ENCODE measurements at regions not wholly inside any gene's neighbourhood (a gene's known extent, or its start where the extent isn't known, plus 50 kb on each side); places are given as distances from the start of the nearest gene placed in this dataset.

DNA sequence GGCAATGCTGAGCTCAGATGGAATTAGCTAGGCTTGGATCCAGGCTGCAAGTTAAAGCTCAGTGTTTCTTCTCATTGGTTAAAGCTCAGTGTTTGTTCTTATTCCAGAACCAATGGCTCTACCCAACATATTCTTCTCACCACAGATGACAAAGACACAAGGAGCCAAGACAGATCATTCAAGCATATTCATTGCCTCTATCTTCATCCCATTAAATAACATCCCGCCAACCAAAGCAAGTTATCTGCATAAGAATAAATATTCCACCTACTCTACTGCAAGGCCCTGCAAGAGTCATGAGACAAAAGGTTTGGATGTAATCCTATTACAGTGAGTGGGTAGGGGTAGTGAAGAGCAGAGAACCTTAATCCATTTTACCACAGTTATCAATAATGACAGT is 766.5 kb downstream of the C4orf33 start:
- TF ChIP-seq, protein P1, sequence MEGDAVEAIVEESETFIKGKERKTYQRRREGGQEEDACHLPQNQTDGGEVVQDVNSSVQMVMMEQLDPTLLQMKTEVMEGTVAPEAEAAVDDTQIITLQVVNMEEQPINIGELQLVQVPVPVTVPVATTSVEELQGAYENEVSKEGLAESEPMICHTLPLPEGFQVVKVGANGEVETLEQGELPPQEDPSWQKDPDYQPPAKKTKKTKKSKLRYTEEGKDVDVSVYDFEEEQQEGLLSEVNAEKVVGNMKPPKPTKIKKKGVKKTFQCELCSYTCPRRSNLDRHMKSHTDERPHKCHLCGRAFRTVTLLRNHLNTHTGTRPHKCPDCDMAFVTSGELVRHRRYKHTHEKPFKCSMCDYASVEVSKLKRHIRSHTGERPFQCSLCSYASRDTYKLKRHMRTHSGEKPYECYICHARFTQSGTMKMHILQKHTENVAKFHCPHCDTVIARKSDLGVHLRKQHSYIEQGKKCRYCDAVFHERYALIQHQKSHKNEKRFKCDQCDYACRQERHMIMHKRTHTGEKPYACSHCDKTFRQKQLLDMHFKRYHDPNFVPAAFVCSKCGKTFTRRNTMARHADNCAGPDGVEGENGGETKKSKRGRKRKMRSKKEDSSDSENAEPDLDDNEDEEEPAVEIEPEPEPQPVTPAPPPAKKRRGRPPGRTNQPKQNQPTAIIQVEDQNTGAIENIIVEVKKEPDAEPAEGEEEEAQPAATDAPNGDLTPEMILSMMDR (IDR thresholded peaks at IDR 0.05; ENCODE audit: insufficient read depth, low read length, poor library complexity, severe bottlenecking) = no peak
- H3K27me3 ChIP-seq (ENCODE audit: control insufficient read depth, insufficient read depth, low read length) = no peaks in the 10 kb centered on the region
- H3K4me3 ChIP-seq (ENCODE audit: low read depth, low read length) = no peak overlapping the region
- no peak for DNase-seq (ENCODE audit: low read depth)
- H3K36me3 ChIP-seq (ENCODE audit: control insufficient read depth, insufficient read depth, low read length) = no peaks in the 10 kb centered on the region

DNA sequence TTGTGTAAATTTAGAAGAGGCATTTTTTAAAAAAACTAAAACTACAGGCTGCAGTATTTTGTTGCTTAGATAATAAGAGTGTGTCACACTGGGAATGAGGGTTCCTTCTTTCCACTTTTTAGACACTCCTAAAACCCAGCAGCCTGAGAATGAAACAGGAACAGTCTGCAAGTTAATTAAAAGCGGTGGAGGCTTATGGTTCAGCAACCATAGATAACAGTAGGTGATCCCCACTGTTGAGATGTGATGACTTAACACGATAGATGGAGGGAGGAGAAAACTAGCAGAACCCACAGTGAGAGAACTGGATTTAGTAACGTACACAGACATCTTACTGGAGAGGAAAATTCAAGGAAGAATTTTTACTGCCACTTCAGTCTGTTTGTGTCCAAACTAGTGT is 767.3 kb downstream of the C4orf33 start:
- DNase-seq (ENCODE audit: low read depth) = no peak
- Histone ChIP-seq H3K4me3 (ENCODE audit: low read depth, low read length) (no peak overlapping the region), H3K27me3 (ENCODE audit: control insufficient read depth, insufficient read depth, low read length) (no peaks in the 10 kb centered on the region), H3K36me3 (ENCODE audit: control insufficient read depth, insufficient read depth, low read length) (no peaks in the 10 kb centered on the region)
- TF ChIP-seq, protein P1 (IDR thresholded peaks at IDR 0.05; ENCODE audit: insufficient read depth, low read length, poor library complexity, severe bottlenecking) = no peak

DNA sequence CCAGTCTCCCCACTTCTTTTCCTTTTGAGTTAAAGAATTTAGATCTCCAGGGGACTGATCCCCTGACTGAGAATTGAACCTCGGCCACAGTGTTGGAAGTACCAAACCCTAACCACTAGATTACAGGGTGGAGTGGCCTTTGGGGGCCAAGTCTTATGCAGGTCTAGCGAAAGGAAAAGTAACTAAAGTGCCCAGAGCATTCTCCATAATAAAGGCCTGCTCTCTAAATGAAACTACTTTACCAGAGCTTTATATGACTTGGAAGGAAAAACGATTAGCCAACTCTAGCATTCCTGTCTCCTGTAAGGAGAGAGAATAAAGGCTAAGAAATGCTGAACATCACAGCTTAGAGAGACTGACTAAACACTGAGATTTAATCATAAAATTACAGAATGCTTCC is 788.0 kb downstream of the C4orf33 start:
- DNase-seq (ENCODE audit: low read depth) = no peak
- TF ChIP-seq, protein P1 (IDR thresholded peaks at IDR 0.05; ENCODE audit: insufficient read depth, low read length, poor library complexity, severe bottlenecking) = no peak
- Histone ChIP-seq H3K4me3 (ENCODE audit: low read depth, low read length) (no peak overlapping the region), H3K27me3 (ENCODE audit: control insufficient read depth, insufficient read depth, low read length) (no peaks in the 10 kb centered on the region), H3K36me3 (ENCODE audit: control insufficient read depth, insufficient read depth, low read length) (no peaks in the 10 kb centered on the region)

DNA sequence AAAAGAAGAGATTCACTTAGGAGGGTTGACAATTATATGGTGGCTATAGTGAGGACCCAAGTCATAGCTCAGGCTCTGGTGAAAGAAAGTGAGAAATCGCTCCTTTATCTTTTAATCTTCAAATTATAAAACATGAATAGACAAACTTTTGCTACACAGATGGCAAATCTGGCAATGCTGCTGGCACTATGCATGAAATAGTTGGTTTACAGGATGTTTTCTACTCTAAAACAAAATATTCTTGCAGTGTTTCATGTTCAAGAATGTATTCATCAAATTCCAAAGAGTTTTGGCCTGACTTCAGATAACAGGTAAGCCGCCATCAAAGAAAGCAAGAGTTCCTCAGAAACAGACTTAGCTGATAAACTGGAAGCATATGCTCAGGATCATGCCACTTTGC is 801.2 kb downstream of the C4orf33 start:
- TF ChIP-seq, protein P1 (IDR thresholded peaks at IDR 0.05; ENCODE audit: insufficient read depth, low read length, poor library complexity, severe bottlenecking) = no peak
- Histone ChIP-seq H3K4me3 (ENCODE audit: low read depth, low read length) (no peak overlapping the region), H3K36me3 (ENCODE audit: control insufficient read depth, insufficient read depth, low read length) (no peaks in the 10 kb centered on the region), H3K27me3 (ENCODE audit: control insufficient read depth, insufficient read depth, low read length) (no peaks in the 10 kb centered on the region)
- DNase-seq (ENCODE audit: low read depth) = no peak

DNA sequence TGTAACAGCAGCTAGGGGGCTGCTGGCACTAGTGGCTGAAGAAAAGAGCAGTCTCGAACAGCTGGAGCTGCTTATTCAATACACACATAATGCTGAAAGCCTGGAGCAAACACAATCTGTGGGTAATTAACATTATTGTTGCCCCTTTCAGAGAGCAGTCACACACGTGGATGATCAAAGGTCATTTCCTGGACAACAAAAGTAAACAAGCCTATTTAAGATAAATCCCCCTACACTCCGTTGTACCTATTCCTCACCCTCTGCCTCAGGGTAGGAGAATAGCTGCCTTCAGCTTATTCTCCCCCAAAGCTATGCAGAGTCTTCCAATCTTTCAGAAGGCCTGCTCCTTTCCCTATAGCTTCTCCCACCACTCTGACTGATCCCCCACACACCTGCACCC is 803.9 kb downstream of the C4orf33 start:
- Histone ChIP-seq H3K4me3 (ENCODE audit: low read depth, low read length) (no peak overlapping the region), H3K36me3 (ENCODE audit: control insufficient read depth, insufficient read depth, low read length) (no peaks in the 10 kb centered on the region), H3K27me3 (ENCODE audit: control insufficient read depth, insufficient read depth, low read length) (no peaks in the 10 kb centered on the region)
- no peak for DNase-seq (ENCODE audit: low read depth)
- TF ChIP-seq, protein P1 (IDR thresholded peaks at IDR 0.05; ENCODE audit: insufficient read depth, low read length, poor library complexity, severe bottlenecking) = no peak

DNA sequence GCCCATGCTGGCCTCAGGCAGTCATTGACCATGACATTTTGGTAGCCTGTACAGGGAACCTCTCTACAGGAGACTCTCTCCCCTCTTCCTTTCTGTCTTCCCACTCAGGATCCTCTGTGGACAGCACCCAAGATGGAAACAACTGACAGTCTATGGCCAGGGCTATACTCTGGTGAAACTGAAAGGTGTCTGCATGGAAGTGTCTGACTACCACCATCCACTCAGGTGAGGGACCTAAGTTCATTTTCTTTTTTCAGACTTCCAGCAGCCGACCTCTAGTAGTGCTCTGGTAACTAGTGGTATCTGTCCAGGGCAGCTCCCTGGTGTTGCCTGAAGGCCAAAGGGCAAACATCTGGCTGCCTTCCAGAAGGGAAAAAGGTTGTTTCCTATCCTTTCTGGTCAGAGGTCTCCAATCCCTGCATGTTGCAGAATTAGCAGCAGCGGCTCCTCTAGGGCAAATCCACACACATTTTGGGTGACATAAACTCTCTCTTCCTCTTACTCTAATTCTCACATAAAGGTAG is 804.5 kb downstream of the C4orf33 start:
- no peak for DNase-seq (ENCODE audit: low read depth)

More for the DNA sequence above, 804.5 kb downstream of the C4orf33 start:
- Histone ChIP-seq H3K27me3 (ENCODE audit: control insufficient read depth, insufficient read depth, low read length) (no peaks in the 10 kb centered on the region), H3K4me3 (ENCODE audit: low read depth, low read length) (no peak overlapping the region), H3K36me3 (ENCODE audit: control insufficient read depth, insufficient read depth, low read length) (no peaks in the 10 kb centered on the region)
- TF ChIP-seq, protein P1 (IDR thresholded peaks at IDR 0.05; ENCODE audit: insufficient read depth, low read length, poor library complexity, severe bottlenecking) = no peak
